GM19240 (cell line): ENCODE measurements at regions not wholly inside any gene's neighbourhood (a gene's known extent, or its start where the extent isn't known, plus 50 kb on each side); places are given as distances from the start of the nearest gene placed in this dataset.

Source experiments
- DNase-seq: peaks from one replicate; pipeline ENCODE4 v3.0.0; 2011; ENCODE audit warnings: low spot score; ENCODE audit not compliant: insufficient read length

DNA sequence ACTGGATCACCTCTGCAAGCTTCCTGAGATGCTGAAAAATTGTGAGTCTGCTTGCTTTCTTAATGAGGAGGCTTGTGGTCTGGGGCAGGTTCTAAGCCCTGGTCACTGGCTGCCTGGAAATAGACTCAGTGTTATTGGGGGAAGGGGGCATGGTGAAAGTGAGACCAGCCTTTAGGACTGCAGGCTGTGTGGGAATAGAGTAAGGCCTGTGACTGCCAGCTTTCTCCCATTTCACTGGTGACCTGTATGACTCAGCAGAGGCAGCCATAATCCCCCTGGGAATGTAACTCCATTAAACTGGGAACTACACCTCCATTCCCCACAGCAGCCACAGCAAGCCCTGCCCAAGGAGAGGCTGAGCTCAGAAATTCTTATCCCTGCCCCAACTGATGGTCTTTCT, 55.9 kb upstream of the IL15 start:
- no peak for DNase-seq
